CD8-positive, alpha-beta memory T cell (primary cell): ENCODE measurements at regions not wholly inside any gene's neighbourhood (a gene's known extent, or its start where the extent isn't known, plus 50 kb on each side); places are given as distances from the start of the nearest gene placed in this dataset.

Experiments
- CTCF ChIA-PET: fragments of 350-600 bp; sonication (Branson Sonifier 250); formaldehyde crosslinking; loops from one replicate; lab custom pipeline; 2021; ENCODE audit warnings: antibody characterized with exemption; lab: Charles Lee
- POLR2A ChIA-PET: fragments of 350-600 bp; sonication (Branson Sonifier 250); formaldehyde crosslinking; loops from one replicate; lab custom pipeline; 2021; ENCODE audit warnings: antibody characterized with exemption; lab: Charles Lee
- DNase-seq, 5 donors: peaks; one replicate each; pipeline versions ENCODE4 v3.0.0 to v3.0.0-alpha.2; 2020 to 2022; ENCODE audit warnings: mixed read lengths in 1 of 5
- H3K27ac ChIP-seq: one replicate; pipeline ENCODE4 v1.7.0; 2013; ENCODE audit warnings: low read depth, mild to moderate bottlenecking, low read length, moderate library complexity
- H3K27me3 ChIP-seq: 2 replicates; pipeline ENCODE4 v1.7.0; 2013; ENCODE audit warnings: low read length, mild to moderate bottlenecking; ENCODE audit not compliant: insufficient read depth, poor library complexity, severe bottlenecking
- H3K36me3 ChIP-seq: 2 replicates; pipeline ENCODE4 v1.7.0; 2013; ENCODE audit warnings: mild to moderate bottlenecking, low read length, moderate library complexity; ENCODE audit not compliant: insufficient read depth
- H3K4me1 ChIP-seq: 2 replicates; pipeline ENCODE4 v1.7.0; 2013; ENCODE audit warnings: mild to moderate bottlenecking, low read length, moderate library complexity; ENCODE audit not compliant: insufficient read depth
- H3K4me3 ChIP-seq: 2 replicates; pipeline ENCODE4 v1.7.0; 2013; ENCODE audit warnings: mild to moderate bottlenecking, low read length
- H3K9me3 ChIP-seq: 2 replicates; pipeline ENCODE4 v1.7.0; 2013; ENCODE audit warnings: mild to moderate bottlenecking, low read length
- H3K27ac Mint-ChIP-seq, 8 donors: one replicate each; pipeline ENCODE4 v1.8.0; 2020 to 2021; ENCODE audit warnings: mixed read lengths in 8 of 8, mild to moderate bottlenecking in 6 of 8, inconsistent platforms in 3 of 8, moderate library complexity in 3 of 8
- H3K27me3 Mint-ChIP-seq, 2 donors: one replicate each; pipeline ENCODE4 v1.8.0; 2020 to 2021; ENCODE audit warnings: mixed read lengths in 2 of 2, mild to moderate bottlenecking in 1 of 2, moderate library complexity in 1 of 2
- H3K36me3 Mint-ChIP-seq, 3 donors: one replicate each; pipeline ENCODE4 v1.8.0; 2020 to 2021; ENCODE audit warnings: mixed read lengths in 3 of 3, inconsistent platforms in 1 of 3, mild to moderate bottlenecking in 1 of 3
- H3K4me1 Mint-ChIP-seq, 3 donors: one replicate each; pipeline ENCODE4 v1.8.0; 2020 to 2021; ENCODE audit warnings: mixed read lengths in 3 of 3, inconsistent platforms in 1 of 3, mild to moderate bottlenecking in 1 of 3
- H3K4me3 Mint-ChIP-seq, 7 donors: one replicate each; pipeline ENCODE4 v1.8.0; 2020 to 2021; ENCODE audit warnings: mixed read lengths in 7 of 7, mild to moderate bottlenecking in 6 of 7, moderate library complexity in 4 of 7, inconsistent platforms in 2 of 7
- H3K9me3 Mint-ChIP-seq, 5 donors: one replicate each; pipeline ENCODE4 v1.8.0; 2020 to 2022; ENCODE audit warnings: mixed read lengths in 5 of 5, mild to moderate bottlenecking in 3 of 5, moderate library complexity in 2 of 5, inconsistent platforms in 1 of 5

GRCh38 chr3:15889936-15890335 lies 92.2 kb upstream of the ANKRD28 start:
- no peaks in the 10 kb centered on the region for H3K4me1 ChIP-seq
- no peak overlapping the region for H3K4me3 Mint-ChIP-seq
- H3K27me3 Mint-ChIP-seq = peaks cover 2 to 5% of the 10 kb centered on the region in 2 donors
- no peak overlapping the region for H3K4me3 ChIP-seq
- H3K27ac ChIP-seq = no peak overlapping the region
- H3K4me1 Mint-ChIP-seq = no peaks in the 10 kb centered on the region
- no peaks in the 10 kb centered on the region for H3K9me3 ChIP-seq
- no peaks in the 10 kb centered on the region for H3K27me3 ChIP-seq
- H3K36me3 ChIP-seq = no peaks in the 10 kb centered on the region
- peaks cover 0 to 6% (median 0%) of the 10 kb centered on the region in 3 donors for H3K36me3 Mint-ChIP-seq
- DNase-seq = no peak
- no peak overlapping the region for H3K27ac Mint-ChIP-seq
- CTCF ChIA-PET = no interaction called here
- peaks cover 0 to 8% (median 5%) of the 10 kb centered on the region in 5 donors for H3K9me3 Mint-ChIP-seq
- POLR2A ChIA-PET = no interaction called here

- Mint-ChIP-seq H3K27ac (no peak overlapping the region), H3K36me3 (peaks cover 0 to 1% (median 0%) of the 10 kb centered on the region in 3 donors), H3K27me3 (peaks cover 0 to 4% of the 10 kb centered on the region in 2 donors), H3K4me1 (no peaks in the 10 kb centered on the region), H3K4me3 (no peak overlapping the region), H3K9me3 (peaks cover 0 to 7% (median 3%) of the 10 kb centered on the region in 5 donors)
- no peaks in the 10 kb centered on the region for H3K4me1 ChIP-seq
- ChIA-PET CTCF (no interaction called here), POLR2A (no interaction called here)
- H3K9me3 ChIP-seq = no peaks in the 10 kb centered on the region
- DNase-seq = no peak
- no peaks in the 10 kb centered on the region for H3K36me3 ChIP-seq
- no peak overlapping the region for H3K4me3 ChIP-seq
- no peaks in the 10 kb centered on the region for H3K27me3 ChIP-seq
- no peak overlapping the region for H3K27ac ChIP-seq
Measured at GRCh38 chr3:15892311-15893227, 94.8 kb upstream of the ANKRD28 start.

- ChIA-PET POLR2A (no interaction called here), CTCF (no interaction called here)
- Histone ChIP-seq H3K4me1 (no peaks in the 10 kb centered on the region), H3K36me3 (no peaks in the 10 kb centered on the region), H3K27me3 (no peaks in the 10 kb centered on the region), H3K4me3 (no peak overlapping the region), H3K9me3 (no peaks in the 10 kb centered on the region), H3K27ac (no peak overlapping the region)
- peaks cover 0 to 4% (median 0%) of the 10 kb centered on the region in 3 donors for H3K36me3 Mint-ChIP-seq
- no peak overlapping the region for H3K4me3 Mint-ChIP-seq
- H3K27ac Mint-ChIP-seq = no peak overlapping the region
- no peak for DNase-seq
- no peaks in the 10 kb centered on the region for H3K4me1 Mint-ChIP-seq
- no peaks in the 10 kb centered on the region for H3K27me3 Mint-ChIP-seq
- peaks cover 0 to 4% (median 0%) of the 10 kb centered on the region in 5 donors for H3K9me3 Mint-ChIP-seq
Measured at GRCh38 chr3:15894382-15894781, 96.6 kb upstream of the ANKRD28 start.

- ChIA-PET POLR2A (no interaction called here), CTCF (interaction anchor here (1.5 kb wide), 1 partner anchor 31 kb away, joined by 3 read pairs; no protein-coding TSS in a partner anchor)
- Mint-ChIP-seq H3K27ac (peak overlapping the region in 1 of 8 donors; percentile 14), H3K36me3 (peaks cover 0 to 7% (median 0%) of the 10 kb centered on the region in 3 donors), H3K4me3 (no peak overlapping the region), H3K27me3 (no peaks in the 10 kb centered on the region), H3K4me1 (no peaks in the 10 kb centered on the region), H3K9me3 (peaks cover 0 to 4% (median 0%) of the 10 kb centered on the region in 5 donors)
- H3K27me3 ChIP-seq = no peaks in the 10 kb centered on the region
- H3K9me3 ChIP-seq = no peaks in the 10 kb centered on the region
- H3K36me3 ChIP-seq = no peaks in the 10 kb centered on the region
- H3K4me3 ChIP-seq = no peak overlapping the region
- DNase-seq = no peak
- no peak overlapping the region for H3K27ac ChIP-seq
- no peaks in the 10 kb centered on the region for H3K4me1 ChIP-seq
Measured at GRCh38 chr3:15896500-15896899, 98.7 kb upstream of the ANKRD28 start.

GRCh38 chr3:15899388-15899787 lies 101.6 kb upstream of the ANKRD28 start:
- no peak overlapping the region for H3K27ac ChIP-seq
- no peaks in the 10 kb centered on the region for H3K4me1 ChIP-seq
- H3K27ac Mint-ChIP-seq = no peak overlapping the region
- peaks cover 0 to 4% (median 0%) of the 10 kb centered on the region in 5 donors for H3K9me3 Mint-ChIP-seq
- no peak for DNase-seq
- no peaks in the 10 kb centered on the region for H3K27me3 ChIP-seq
- POLR2A ChIA-PET = no interaction called here
- no peaks in the 10 kb centered on the region for H3K9me3 ChIP-seq
- H3K4me1 Mint-ChIP-seq = no peaks in the 10 kb centered on the region
- CTCF ChIA-PET = no interaction called here
- H3K36me3 ChIP-seq = no peaks in the 10 kb centered on the region
- H3K4me3 ChIP-seq = no peak overlapping the region
- no peak overlapping the region for H3K4me3 Mint-ChIP-seq
- peaks cover 0 to 7% (median 0%) of the 10 kb centered on the region in 3 donors for H3K36me3 Mint-ChIP-seq
- no peaks in the 10 kb centered on the region for H3K27me3 Mint-ChIP-seq

GRCh38 chr3:15903164-15903563 lies 105.4 kb upstream of the ANKRD28 start:
- POLR2A ChIA-PET = no interaction called here
- Mint-ChIP-seq H3K27me3 (no peaks in the 10 kb centered on the region), H3K4me3 (no peak overlapping the region), H3K9me3 (peaks cover 0 to 4% (median 2%) of the 10 kb centered on the region in 5 donors), H3K36me3 (peaks cover 0 to 4% (median 3%) of the 10 kb centered on the region in 3 donors), H3K4me1 (no peaks in the 10 kb centered on the region), H3K27ac (no peak overlapping the region)
- CTCF ChIA-PET = no interaction called here
- Histone ChIP-seq H3K27me3 (no peaks in the 10 kb centered on the region), H3K36me3 (no peaks in the 10 kb centered on the region), H3K27ac (no peak overlapping the region), H3K4me3 (no peak overlapping the region), H3K4me1 (no peaks in the 10 kb centered on the region), H3K9me3 (no peaks in the 10 kb centered on the region)
- DNase-seq = no peak

GRCh38 chr3:15903759-15904720 lies 106.3 kb upstream of the ANKRD28 start:
- Histone ChIP-seq H3K4me3 (no peak overlapping the region), H3K9me3 (no peaks in the 10 kb centered on the region), H3K27me3 (no peaks in the 10 kb centered on the region), H3K4me1 (no peaks in the 10 kb centered on the region), H3K27ac (no peak overlapping the region), H3K36me3 (no peaks in the 10 kb centered on the region)
- H3K27ac Mint-ChIP-seq = peak overlapping the region in 1 of 8 donors; percentile 44
- H3K4me3 Mint-ChIP-seq = no peak overlapping the region
- peaks cover 0 to 4% (median 2%) of the 10 kb centered on the region in 5 donors for H3K9me3 Mint-ChIP-seq
- no peaks in the 10 kb centered on the region for H3K27me3 Mint-ChIP-seq
- ChIA-PET POLR2A (no interaction called here), CTCF (no interaction called here)
- H3K36me3 Mint-ChIP-seq = peaks cover 0 to 4% (median 3%) of the 10 kb centered on the region in 3 donors
- no peaks in the 10 kb centered on the region for H3K4me1 Mint-ChIP-seq
- DNase-seq = no peak
